HG03432 (cell line): ENCODE measurements at regions not wholly inside any gene's neighbourhood (a gene's known extent, or its start where the extent isn't known, plus 50 kb on each side); places are given as distances from the start of the nearest gene placed in this dataset.

Experiments used
- ATAC-seq: cut with Tn5 transposase; IDR thresholded peaks from one replicate; pipeline ENCODE4 v1.9.1; 2021; ENCODE audit warnings: mild to moderate bottlenecking, moderate library complexity; ENCODE audit not compliant: unreplicated experiment

GRCh38 chr1:213828867-213829266 is 158.9 kb upstream of the PROX1 start:
- ATAC-seq, result no peak

GRCh38 chr1:213829780-213830179 is 158.0 kb upstream of the PROX1 start:
- ATAC-seq, result no peak

GRCh38 chr1:213830371-213830770 is 157.4 kb upstream of the PROX1 start:
- ATAC-seq, result no peak

- no peak for ATAC-seq
These were observed 147.2 kb upstream of the PROX1 start for GRCh38 chr1:213840575-213840974.

- ATAC-seq, result no peak
These were observed 143.1 kb upstream of the PROX1 start for GRCh38 chr1:213844632-213845031.

GRCh38 chr1:213852107-213852506 is 135.7 kb upstream of the PROX1 start:
- no peak for ATAC-seq

- ATAC-seq, result no peak
These were observed 129.2 kb upstream of the PROX1 start for GRCh38 chr1:213858581-213858980.

GRCh38 chr1:213861841-213862240 is 125.9 kb upstream of the PROX1 start:
- no peak for ATAC-seq

- no peak for ATAC-seq
These were observed 123.7 kb upstream of the PROX1 start for GRCh38 chr1:213864091-213864490.

GRCh38 chr1:213868482-213868881 is 119.3 kb upstream of the PROX1 start:
- no peak for ATAC-seq

GRCh38 chr1:213871179-213871578 is 116.6 kb upstream of the PROX1 start:
- no peak for ATAC-seq

- no peak for ATAC-seq
These were observed 113.0 kb upstream of the PROX1 start for GRCh38 chr1:213874789-213875188.

- no peak for ATAC-seq
These were observed 111.2 kb upstream of the PROX1 start for GRCh38 chr1:213876531-213876930.

GRCh38 chr1:213883618-213884017 is 104.2 kb upstream of the PROX1 start:
- no peak for ATAC-seq

- no peak for ATAC-seq
These were observed 103.4 kb upstream of the PROX1 start for GRCh38 chr1:213884402-213884801.

GRCh38 chr1:213884942-213885341 is 102.8 kb upstream of the PROX1 start:
- ATAC-seq, result no peak

- no peak for ATAC-seq
These were observed 99.9 kb upstream of the PROX1 start for GRCh38 chr1:213887842-213888241.

- ATAC-seq, result no peak
These were observed 95.5 kb upstream of the PROX1 start for GRCh38 chr1:213891989-213892902.

- no peak for ATAC-seq
These were observed 89.1 kb upstream of the PROX1 start for GRCh38 chr1:213898684-213899083.

GRCh38 chr1:213899413-213899812 is 88.4 kb upstream of the PROX1 start:
- no peak for ATAC-seq

GRCh38 chr1:213905344-213905743 is 82.4 kb upstream of the PROX1 start:
- ATAC-seq, result no peak

- no peak for ATAC-seq
These were observed 79.3 kb upstream of the PROX1 start for GRCh38 chr1:213908521-213908920.

GRCh38 chr1:213914392-213914791 is 73.4 kb upstream of the PROX1 start:
- no peak for ATAC-seq
